ENCODE measurements at regions not wholly inside any gene's neighbourhood (a gene's known extent, or its start where the extent isn't known, plus 50 kb on each side); places are given as distances from the start of the nearest gene placed in this dataset.

DNA sequence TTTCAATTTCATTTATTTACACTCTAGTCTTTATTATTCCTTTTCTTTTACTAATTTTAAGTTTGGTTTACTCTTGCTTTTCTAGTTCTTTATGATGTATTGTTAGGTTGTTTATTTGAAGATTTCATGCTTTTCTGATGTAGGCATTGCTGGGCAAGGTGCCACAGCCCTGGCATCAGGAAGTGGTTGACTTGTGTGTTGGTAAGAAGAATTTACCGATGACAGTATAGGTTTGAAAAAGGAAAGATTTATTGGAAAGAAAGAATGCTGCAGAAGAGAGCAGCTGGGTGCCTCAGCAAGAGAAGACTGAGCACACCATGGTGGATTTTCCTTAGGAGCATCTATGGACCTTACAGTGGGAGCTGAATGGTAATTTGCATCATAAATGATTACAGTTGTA, 153.2 kb downstream of the KLF8 start:
- TF ChIP-seq, protein P1, sequence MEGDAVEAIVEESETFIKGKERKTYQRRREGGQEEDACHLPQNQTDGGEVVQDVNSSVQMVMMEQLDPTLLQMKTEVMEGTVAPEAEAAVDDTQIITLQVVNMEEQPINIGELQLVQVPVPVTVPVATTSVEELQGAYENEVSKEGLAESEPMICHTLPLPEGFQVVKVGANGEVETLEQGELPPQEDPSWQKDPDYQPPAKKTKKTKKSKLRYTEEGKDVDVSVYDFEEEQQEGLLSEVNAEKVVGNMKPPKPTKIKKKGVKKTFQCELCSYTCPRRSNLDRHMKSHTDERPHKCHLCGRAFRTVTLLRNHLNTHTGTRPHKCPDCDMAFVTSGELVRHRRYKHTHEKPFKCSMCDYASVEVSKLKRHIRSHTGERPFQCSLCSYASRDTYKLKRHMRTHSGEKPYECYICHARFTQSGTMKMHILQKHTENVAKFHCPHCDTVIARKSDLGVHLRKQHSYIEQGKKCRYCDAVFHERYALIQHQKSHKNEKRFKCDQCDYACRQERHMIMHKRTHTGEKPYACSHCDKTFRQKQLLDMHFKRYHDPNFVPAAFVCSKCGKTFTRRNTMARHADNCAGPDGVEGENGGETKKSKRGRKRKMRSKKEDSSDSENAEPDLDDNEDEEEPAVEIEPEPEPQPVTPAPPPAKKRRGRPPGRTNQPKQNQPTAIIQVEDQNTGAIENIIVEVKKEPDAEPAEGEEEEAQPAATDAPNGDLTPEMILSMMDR (conservative IDR thresholded peaks at IDR 0.05 in 1 of 2, IDR thresholded peaks at IDR 0.05 in 1 of 2; ENCODE audit: extremely low read depth in 1 of 2, insufficient read depth in 1 of 2, low read depth in 1 of 2, low read length in 2 of 2), result no peak
- TF ChIP-seq EZH2 (IDR thresholded peaks at IDR 0.05; ENCODE audit: borderline replicate concordance, low read length), result no peak

Measured in mammary epithelial cell (primary cell).